MM.1S (cell line): ENCODE measurements at regions not wholly inside any gene's neighbourhood (a gene's known extent, or its start where the extent isn't known, plus 50 kb on each side); places are given as distances from the start of the nearest gene placed in this dataset.

Source experiments
- DNase-seq: peaks from one replicate; pipeline ENCODE4 v3.0.0-alpha.2; 2015
- H2AFZ ChIP-seq: fragments of 300-600 bp; sonication (generic); 2 replicates; pipeline ENCODE4 v1.6.0; 2016; ENCODE audit warnings: antibody characterized with exemption, low read length
- H3F3A ChIP-seq: fragments of 300-600 bp; sonication (generic); 2 replicates; pipeline ENCODE4 v1.6.1; 2016; ENCODE audit warnings: mild to moderate bottlenecking, antibody characterized with exemption, low read length, moderate library complexity, mixed read lengths; ENCODE audit not compliant: insufficient read depth
- H3K27ac ChIP-seq: fragments of 300-600 bp; sonication (generic); 2 replicates; pipeline ENCODE4 v1.5.1; 2016; ENCODE audit warnings: mild to moderate bottlenecking, low read length
- H3K27me3 ChIP-seq: fragments of 300-600 bp; sonication (generic); replicated peaks from 2 replicates; pipeline ENCODE4 v1.6.0; 2016; ENCODE audit warnings: low read length; ENCODE audit not compliant: insufficient read depth
- H3K36me3 ChIP-seq: fragments of 300-600 bp; sonication (generic); replicated peaks from 2 replicates; pipeline ENCODE4 v1.6.1; 2016; ENCODE audit warnings: mild to moderate bottlenecking, low read length, mixed read lengths; ENCODE audit not compliant: insufficient read depth
- H3K4me1 ChIP-seq: fragments of 300-600 bp; sonication (generic); 2 replicates; pipeline ENCODE4 v1.6.1; 2016; ENCODE audit warnings: low read length, mixed read lengths
- H3K4me2 ChIP-seq: fragments of 300-600 bp; sonication (generic); 2 replicates; pipeline ENCODE4 v1.6.0; 2016; ENCODE audit warnings: low read depth, low read length
- H3K4me3 ChIP-seq: fragments of 300-600 bp; sonication (generic); 2 replicates; pipeline ENCODE4 v1.5.1; 2016; ENCODE audit warnings: low read length, mixed read lengths
- H3K79me2 ChIP-seq: fragments of 300-600 bp; sonication (generic); 2 replicates; pipeline ENCODE4 v1.6.1; 2016; ENCODE audit warnings: mixed run types, low read length, mixed read lengths
- H3K9ac ChIP-seq: fragments of 300-600 bp; sonication (generic); 2 replicates; pipeline ENCODE4 v1.6.1; 2016; ENCODE audit warnings: low read length, mixed read lengths
- H3K9me2 ChIP-seq: fragments of 300-600 bp; sonication (generic); replicated peaks from 2 replicates; pipeline ENCODE4 v1.6.1; 2016; ENCODE audit warnings: mild to moderate bottlenecking, low read length, mixed read lengths; ENCODE audit not compliant: insufficient read depth
- H3K9me3 ChIP-seq: fragments of 300-600 bp; sonication (generic); replicated peaks from 2 replicates; pipeline ENCODE4 v1.6.1; 2016; ENCODE audit warnings: mild to moderate bottlenecking, low read length, mixed read lengths; ENCODE audit not compliant: insufficient read depth
- H4K20me1 ChIP-seq: fragments of 300-600 bp; sonication (generic); 2 replicates; pipeline ENCODE4 v1.6.1; 2016; ENCODE audit warnings: mild to moderate bottlenecking, low read length, moderate library complexity, mixed read lengths; ENCODE audit not compliant: insufficient read depth
- CTCF ChIP-seq: fragments of 300-600 bp; sonication (generic); IDR thresholded peaks from 2 replicates; pipeline ENCODE4 v1.5.1; 2016; ENCODE audit warnings: antibody characterized with exemption, low read length, mixed read lengths
- EZH2 ChIP-seq: fragments of 300-600 bp; sonication (generic); optimal IDR thresholded peaks from 2 replicates; pipeline ENCODE3; 2017; ENCODE audit warnings: low read depth, mild to moderate bottlenecking, antibody characterized with exemption, low read length, mixed read lengths
- EZH2phosphoT487 ChIP-seq: fragments of 300-600 bp; sonication (generic); IDR thresholded peaks from 2 replicates; pipeline ENCODE4 v1.6.1; 2018; ENCODE audit warnings: antibody characterized with exemption, low read length

- no peaks in the 10 kb centered on the region for H3K9me2 ChIP-seq
These were observed 95.3 kb upstream of the IPO5 start for GRCh38 chr13:97858161-97858560.

DNA sequence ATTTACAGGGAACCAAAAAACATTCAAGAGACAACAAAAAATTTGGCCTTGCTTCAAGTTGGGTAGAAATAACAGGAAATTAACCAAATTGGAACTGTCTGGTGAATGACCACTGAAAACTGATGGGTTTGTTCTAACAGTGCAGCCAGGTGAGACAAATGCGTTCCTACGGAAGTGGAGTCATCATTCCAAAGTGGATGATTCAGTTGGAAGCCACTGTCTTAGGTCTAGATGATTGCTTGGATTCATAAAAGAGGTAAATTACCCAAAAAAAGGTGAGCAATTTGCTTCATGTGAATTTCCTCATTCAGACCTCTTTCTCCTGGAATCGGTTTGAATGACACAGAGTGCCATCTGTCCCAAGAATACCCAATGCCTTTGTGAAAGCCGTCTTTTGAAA is 87.1 kb upstream of the IPO5 start:
- no peak overlapping the region for H3K4me3 ChIP-seq
- H3K9me2 ChIP-seq: no peaks in the 10 kb centered on the region
- H3K27me3 ChIP-seq: no peaks in the 10 kb centered on the region
- no peak overlapping the region for H3K9ac ChIP-seq
- no peaks in the 10 kb centered on the region for H3K79me2 ChIP-seq
- H3K36me3 ChIP-seq: no peaks in the 10 kb centered on the region
- DNase-seq: no peak
- no peak overlapping the region for H3K4me2 ChIP-seq
- no peak overlapping the region for H2AFZ ChIP-seq
- no peak for TF ChIP-seq CTCF
- no peaks in the 10 kb centered on the region for H3F3A ChIP-seq
- H4K20me1 ChIP-seq: no peaks in the 10 kb centered on the region
- H3K9me3 ChIP-seq: no peaks in the 10 kb centered on the region
- no peaks in the 10 kb centered on the region for H3K4me1 ChIP-seq
- no peak overlapping the region for H3K27ac ChIP-seq

More at GRCh38 chr13:97858161-97858560, 95.3 kb upstream of the IPO5 start:
- Histone ChIP-seq H3K27me3 (no peaks in the 10 kb centered on the region), H3K9me3 (no peaks in the 10 kb centered on the region), H3K36me3 (no peaks in the 10 kb centered on the region), H3K4me2 (no peak overlapping the region), H3K4me3 (no peak overlapping the region), H3F3A (no peaks in the 10 kb centered on the region), H4K20me1 (no peaks in the 10 kb centered on the region), H3K9ac (no peak overlapping the region), H2AFZ (no peak overlapping the region), H3K4me1 (peaks cover 6% of the 10 kb centered on the region; the same call in 1 of the 2 replicates), H3K79me2 (no peaks in the 10 kb centered on the region), H3K27ac (no peak overlapping the region)
- no peak for DNase-seq
- TF ChIP-seq EZH2phosphoT487 (no peak), CTCF (no peak), EZH2 (no peak)

GRCh38 chr13:97866751-97867150 is 86.7 kb upstream of the IPO5 start:
- Histone ChIP-seq H3K4me1 (no peaks in the 10 kb centered on the region), H3K27ac (no peak overlapping the region), H3K4me3 (no peak overlapping the region), H4K20me1 (no peaks in the 10 kb centered on the region), H3K9me2 (no peaks in the 10 kb centered on the region), H3K79me2 (no peaks in the 10 kb centered on the region), H3F3A (no peaks in the 10 kb centered on the region), H3K27me3 (no peaks in the 10 kb centered on the region), H3K36me3 (no peaks in the 10 kb centered on the region), H2AFZ (no peak overlapping the region), H3K4me2 (no peak overlapping the region), H3K9me3 (no peaks in the 10 kb centered on the region), H3K9ac (no peak overlapping the region)
- no peak for DNase-seq
- TF ChIP-seq CTCF (no peak), EZH2phosphoT487 (no peak), EZH2 (no peak)

DNA sequence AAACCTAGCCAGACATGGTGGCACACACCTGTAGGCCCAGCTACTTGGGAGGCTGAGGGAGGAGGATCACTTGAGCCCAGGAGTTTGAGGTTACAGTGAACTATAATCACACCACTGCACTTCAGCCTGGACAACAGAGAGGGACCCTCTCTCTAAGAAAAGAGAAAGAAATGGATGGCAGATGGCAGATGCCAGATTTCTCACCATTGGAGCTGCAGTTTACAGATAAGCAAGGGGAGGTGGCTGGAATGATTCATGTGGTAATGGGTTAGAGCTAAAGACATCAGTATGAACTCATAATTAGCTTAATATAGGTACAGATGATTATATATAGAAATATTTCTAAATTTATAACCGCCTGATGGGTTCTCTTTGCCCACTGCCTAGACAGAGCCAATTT is 80.1 kb upstream of the IPO5 start:
- Histone ChIP-seq H3K27ac (no peak overlapping the region), H3K4me1 (no peaks in the 10 kb centered on the region), H3K4me3 (no peak overlapping the region), H3K4me2 (no peak overlapping the region), H3K79me2 (no peaks in the 10 kb centered on the region), H3F3A (no peaks in the 10 kb centered on the region), H3K36me3 (no peaks in the 10 kb centered on the region), H3K27me3 (no peaks in the 10 kb centered on the region), H3K9ac (no peak overlapping the region), H3K9me3 (no peaks in the 10 kb centered on the region), H3K9me2 (no peaks in the 10 kb centered on the region), H4K20me1 (no peaks in the 10 kb centered on the region), H2AFZ (no peak overlapping the region)
- no peak for DNase-seq
- no peak for TF ChIP-seq CTCF
